ENCODE measurements at regions not wholly inside any gene's neighbourhood (a gene's known extent, or its start where the extent isn't known, plus 50 kb on each side); places are given as distances from the start of the nearest gene placed in this dataset.

DNA sequence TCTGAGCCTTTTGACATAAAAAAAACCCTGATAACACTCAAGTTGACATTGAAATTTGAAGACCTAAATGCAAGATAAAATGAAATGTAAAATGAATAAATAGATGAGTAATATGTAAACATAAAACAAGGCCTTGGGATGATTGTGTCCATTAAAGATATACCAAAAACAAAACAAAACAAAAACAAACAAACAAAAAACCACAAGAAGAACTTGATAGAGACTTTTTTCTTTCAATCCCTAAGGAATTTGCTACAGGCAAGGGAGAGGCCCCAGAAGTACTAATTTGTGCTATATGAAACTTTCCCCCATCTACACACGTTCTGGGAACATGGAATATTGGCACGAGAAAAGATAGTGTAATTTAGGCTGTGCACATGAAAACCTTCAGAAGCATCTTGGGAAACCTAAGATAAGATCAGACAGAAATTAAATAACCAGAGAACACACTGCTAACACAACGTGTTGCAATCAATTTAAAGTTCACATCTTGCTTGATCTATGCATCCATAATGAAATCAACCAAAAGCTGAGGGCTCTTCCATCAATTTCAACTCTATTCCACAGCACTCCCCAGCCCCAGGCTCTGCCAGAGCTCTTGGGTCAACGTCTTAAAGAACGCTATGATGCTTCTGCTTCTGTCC is 201.1 kb upstream of the RREB1 start:
- no peaks in the 10 kb centered on the region for H3K9me3 ChIP-seq
- Mint-ChIP-seq H3K27me3 (peaks cover 1 to 8% of the 10 kb centered on the region in 2 donors), H3K27ac (no peak overlapping the region), H3K4me1 (no peaks in the 10 kb centered on the region), H3K36me3 (no peaks in the 10 kb centered on the region), H3K9me3 (no peaks in the 10 kb centered on the region), H3K4me3 (no peak overlapping the region)
- H3K36me3 ChIP-seq (ENCODE audit: control insufficient read depth in 2 of 2, extremely low read depth in 1 of 2, insufficient read depth in 1 of 2, low read length in 1 of 2), result no peaks in the 10 kb centered on the region
- ATAC-seq (replicated peaks in 1 of 4) (no peak), DNase-seq (no peak)
- H3K4me1 ChIP-seq (ENCODE audit: control insufficient read depth in 1 of 2, extremely low read depth in 1 of 2, insufficient read depth in 2 of 2, low read length in 2 of 2), result no peaks in the 10 kb centered on the region
- H3K4me3 ChIP-seq (ENCODE audit: control insufficient read depth in 1 of 2, extremely low read depth in 1 of 2, low read length in 1 of 2), result no peak overlapping the region
- POLR2A ChIA-PET, result no interaction called here
- 79% methylated on average over 3 of the region's 5 CpGs for WGBS (ENCODE audit: insufficient coverage)
- peaks cover 0 to 18% of the 10 kb centered on the region in 2 experiments for H3K27me3 ChIP-seq (replicated peaks in 1 of 2; ENCODE audit: control insufficient read depth in 2 of 2, extremely low read depth in 1 of 2, insufficient read depth in 2 of 2, low read length in 1 of 2)
- no peak overlapping the region for H3K27ac ChIP-seq (ENCODE audit: low read length)
- CTCF ChIA-PET, result interaction anchor here in 1 of 2 donors (0.6 kb wide), 1 partner anchor 164 kb away, joined by 3 read pairs; no protein-coding TSS in a partner anchor

DNA sequence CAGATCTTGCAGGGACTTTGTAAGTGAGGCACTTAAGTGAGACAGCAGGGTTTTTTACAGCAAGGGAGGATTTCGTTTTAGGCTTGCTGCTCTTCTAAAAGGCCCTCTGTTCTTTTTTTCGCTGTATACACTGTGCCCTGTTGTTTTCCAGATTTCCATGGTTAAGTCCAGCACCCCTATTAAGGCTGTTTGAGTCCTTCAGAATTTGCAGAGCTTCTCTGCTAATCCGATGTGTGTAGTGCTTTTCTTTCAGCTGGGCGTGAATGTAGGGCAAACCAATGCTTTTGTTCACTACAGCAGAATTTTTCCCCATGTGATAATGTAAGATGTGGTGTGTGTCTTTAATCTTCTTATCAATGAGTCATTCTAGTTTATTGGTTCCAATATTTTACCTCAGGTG is 200.5 kb upstream of the RREB1 start:
- Mint-ChIP-seq H3K4me1 (no peaks in the 10 kb centered on the region), H3K4me3 (no peak overlapping the region), H3K36me3 (no peaks in the 10 kb centered on the region), H3K27me3 (peaks cover 1 to 8% of the 10 kb centered on the region in 2 donors), H3K27ac (no peak overlapping the region), H3K9me3 (no peaks in the 10 kb centered on the region)
- H3K4me1 ChIP-seq (ENCODE audit: control insufficient read depth in 1 of 2, extremely low read depth in 1 of 2, insufficient read depth in 2 of 2, low read length in 2 of 2), result no peaks in the 10 kb centered on the region
- no peaks in the 10 kb centered on the region for H3K9me3 ChIP-seq
- DNase-seq (no peak), ATAC-seq (replicated peaks in 1 of 4) (no peak)
- 51% methylated on average over 2 of the region's 4 CpGs for WGBS (ENCODE audit: insufficient coverage)
- H3K27ac ChIP-seq (ENCODE audit: low read length), result no peak overlapping the region
- H3K27me3 ChIP-seq (replicated peaks in 1 of 2; ENCODE audit: control insufficient read depth in 2 of 2, extremely low read depth in 1 of 2, insufficient read depth in 2 of 2, low read length in 1 of 2), result peaks cover 0 to 15% of the 10 kb centered on the region in 2 experiments
- no peak overlapping the region for H3K4me3 ChIP-seq (ENCODE audit: control insufficient read depth in 1 of 2, extremely low read depth in 1 of 2, low read length in 1 of 2)
- H3K36me3 ChIP-seq (ENCODE audit: control insufficient read depth in 2 of 2, extremely low read depth in 1 of 2, insufficient read depth in 1 of 2, low read length in 1 of 2), result no peaks in the 10 kb centered on the region
- ChIA-PET CTCF (interaction anchor here in 1 of 2 donors (0.6 kb wide), 1 partner anchor 163 kb away, joined by 3 read pairs; no protein-coding TSS in a partner anchor), POLR2A (no interaction called here)

DNA sequence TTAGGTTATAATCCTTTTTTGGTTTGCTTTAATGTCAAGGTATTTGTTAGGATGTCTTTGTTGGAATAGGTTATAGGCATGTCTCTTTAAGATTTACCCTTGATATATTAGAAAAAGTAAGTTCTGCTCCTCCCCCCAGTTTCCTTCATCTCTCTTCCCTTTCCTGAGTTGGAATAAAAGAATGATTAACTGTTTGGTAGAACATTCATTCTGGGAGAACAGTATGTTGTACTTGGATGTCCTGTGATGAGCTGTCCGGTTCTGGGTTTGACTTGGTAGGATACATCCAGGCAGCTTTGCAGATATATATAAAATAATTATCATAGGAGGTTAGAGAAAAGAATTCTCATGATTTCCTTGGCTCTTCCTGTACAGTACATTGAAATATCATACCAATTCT is 199.6 kb upstream of the RREB1 start:
- no peak overlapping the region for H3K27ac Mint-ChIP-seq
- H3K4me3 ChIP-seq (ENCODE audit: control insufficient read depth in 1 of 2, extremely low read depth in 1 of 2, low read length in 1 of 2), result no peak overlapping the region
- ATAC-seq (replicated peaks in 1 of 4) (no peak), DNase-seq (no peak)
- ChIA-PET CTCF (no interaction called here), POLR2A (no interaction called here)
- no peak overlapping the region for H3K27ac ChIP-seq (ENCODE audit: low read length)
- no peak overlapping the region for H3K4me3 Mint-ChIP-seq
- no CpG with 5 or more reads among the region's 1 CpG for WGBS (ENCODE audit: insufficient coverage)
- H3K27me3 ChIP-seq (replicated peaks in 1 of 2; ENCODE audit: control insufficient read depth in 2 of 2, extremely low read depth in 1 of 2, insufficient read depth in 2 of 2, low read length in 1 of 2), result peaks cover 0 to 15% of the 10 kb centered on the region in 2 experiments
- no peaks in the 10 kb centered on the region for H3K9me3 ChIP-seq
- no peaks in the 10 kb centered on the region for H3K36me3 ChIP-seq (ENCODE audit: control insufficient read depth in 2 of 2, extremely low read depth in 1 of 2, insufficient read depth in 1 of 2, low read length in 1 of 2)
- H3K27me3 Mint-ChIP-seq, result peaks cover 1 to 8% of the 10 kb centered on the region in 2 donors
- no peaks in the 10 kb centered on the region for H3K4me1 Mint-ChIP-seq
- H3K36me3 Mint-ChIP-seq, result no peaks in the 10 kb centered on the region
- H3K9me3 Mint-ChIP-seq, result no peaks in the 10 kb centered on the region
- no peaks in the 10 kb centered on the region for H3K4me1 ChIP-seq (ENCODE audit: control insufficient read depth in 1 of 2, extremely low read depth in 1 of 2, insufficient read depth in 2 of 2, low read length in 2 of 2)

DNA sequence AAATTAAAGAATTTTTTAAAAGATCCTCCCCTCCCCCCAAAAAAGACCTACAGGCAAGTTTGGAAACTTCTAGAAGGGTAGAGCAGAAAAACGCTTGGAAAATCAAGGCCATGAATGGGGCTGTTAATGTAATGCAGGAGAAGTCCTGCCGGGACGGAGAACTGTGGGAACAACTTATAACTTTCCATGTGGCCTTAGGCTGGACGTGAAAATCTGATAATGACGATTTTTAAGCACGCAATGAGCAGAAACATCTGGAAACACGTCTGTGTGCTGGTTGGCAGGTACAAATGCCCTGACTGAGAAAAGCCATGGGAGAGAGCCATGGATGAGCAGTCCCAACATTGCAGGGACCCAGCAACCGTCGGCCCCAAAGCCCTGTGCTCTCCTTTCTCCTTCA is 198.7 kb upstream of the RREB1 start:
- H3K4me3 ChIP-seq (ENCODE audit: control insufficient read depth in 1 of 2, extremely low read depth in 1 of 2, low read length in 1 of 2), result no peak overlapping the region
- CTCF ChIA-PET, result no interaction called here

DNA sequence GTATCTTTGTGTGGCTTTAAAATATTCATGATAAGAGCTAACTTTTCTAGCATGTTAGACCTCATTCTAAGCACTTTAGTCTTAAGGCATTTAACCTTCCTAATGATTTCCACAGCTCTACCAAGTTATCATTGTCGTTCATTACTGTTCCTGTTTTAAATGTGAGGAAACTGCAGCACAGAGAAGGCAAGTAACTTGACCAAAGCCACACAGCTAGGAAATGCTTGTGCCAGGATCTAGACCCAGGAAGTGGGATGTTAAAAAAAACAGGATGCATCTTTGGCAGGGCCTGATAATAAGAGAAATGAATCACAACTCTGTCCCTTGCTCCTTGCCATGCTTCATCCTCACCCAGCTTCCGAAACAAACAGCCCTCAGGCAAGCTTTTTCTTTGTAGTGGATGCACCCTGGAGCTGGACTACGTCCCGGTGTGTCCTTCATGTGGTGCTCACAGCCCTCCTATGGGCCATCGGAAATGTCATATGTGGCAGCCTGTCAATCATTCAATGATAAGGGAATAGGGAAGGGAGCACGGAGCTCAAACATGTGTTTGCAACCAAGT is 196.9 kb upstream of the RREB1 start:
- Histone ChIP-seq H3K4me3 (ENCODE audit: control insufficient read depth in 1 of 2, extremely low read depth in 1 of 2, low read length in 1 of 2) (no peak overlapping the region), H3K4me1 (ENCODE audit: control insufficient read depth in 1 of 2, extremely low read depth in 1 of 2, insufficient read depth in 2 of 2, low read length in 2 of 2) (peaks cover 0 to 3% of the 10 kb centered on the region in 2 experiments), H3K36me3 (ENCODE audit: control insufficient read depth in 2 of 2, extremely low read depth in 1 of 2, insufficient read depth in 1 of 2, low read length in 1 of 2) (no peaks in the 10 kb centered on the region), H3K27me3 (replicated peaks in 1 of 2; ENCODE audit: control insufficient read depth in 2 of 2, extremely low read depth in 1 of 2, insufficient read depth in 2 of 2, low read length in 1 of 2) (peaks cover 0 to 15% of the 10 kb centered on the region in 2 experiments), H3K27ac (ENCODE audit: low read length) (no peak overlapping the region), H3K9me3 (no peaks in the 10 kb centered on the region)
- DNase-seq (no peak), ATAC-seq (replicated peaks in 1 of 4) (no peak)
- H3K9me3 Mint-ChIP-seq, result no peaks in the 10 kb centered on the region
- H3K36me3 Mint-ChIP-seq, result no peaks in the 10 kb centered on the region
- no peak overlapping the region for H3K4me3 Mint-ChIP-seq
- POLR2A ChIA-PET, result no interaction called here
- CTCF ChIA-PET, result no interaction called here
- WGBS (ENCODE audit: insufficient coverage), result 85% methylated on average over 3 of the region's 6 CpGs
- H3K27me3 Mint-ChIP-seq, result peaks cover 4 to 8% of the 10 kb centered on the region in 2 donors
- peaks cover 3 to 4% (median 4%) of the 10 kb centered on the region in 3 donors for H3K4me1 Mint-ChIP-seq
- H3K27ac Mint-ChIP-seq, result no peak overlapping the region

More for the DNA sequence above, 198.7 kb upstream of the RREB1 start:
- ATAC-seq (replicated peaks in 1 of 4) (no peak), DNase-seq (no peak)
- H3K4me1 Mint-ChIP-seq, result no peaks in the 10 kb centered on the region
- no peak overlapping the region for H3K27ac Mint-ChIP-seq
- H3K4me3 Mint-ChIP-seq, result no peak overlapping the region
- WGBS (ENCODE audit: insufficient coverage), result 76% methylated on average over 7 of the region's 9 CpGs
- Histone ChIP-seq H3K4me1 (ENCODE audit: control insufficient read depth in 1 of 2, extremely low read depth in 1 of 2, insufficient read depth in 2 of 2, low read length in 2 of 2) (no peaks in the 10 kb centered on the region), H3K9me3 (no peaks in the 10 kb centered on the region), H3K27ac (ENCODE audit: low read length) (no peak overlapping the region), H3K36me3 (ENCODE audit: control insufficient read depth in 2 of 2, extremely low read depth in 1 of 2, insufficient read depth in 1 of 2, low read length in 1 of 2) (no peaks in the 10 kb centered on the region), H3K27me3 (replicated peaks in 1 of 2; ENCODE audit: control insufficient read depth in 2 of 2, extremely low read depth in 1 of 2, insufficient read depth in 2 of 2, low read length in 1 of 2) (peaks cover 0 to 18% of the 10 kb centered on the region in 2 experiments)
- H3K27me3 Mint-ChIP-seq, result peaks cover 1 to 8% of the 10 kb centered on the region in 2 donors
- H3K9me3 Mint-ChIP-seq, result no peaks in the 10 kb centered on the region
- POLR2A ChIA-PET, result no interaction called here
- no peaks in the 10 kb centered on the region for H3K36me3 Mint-ChIP-seq

DNA sequence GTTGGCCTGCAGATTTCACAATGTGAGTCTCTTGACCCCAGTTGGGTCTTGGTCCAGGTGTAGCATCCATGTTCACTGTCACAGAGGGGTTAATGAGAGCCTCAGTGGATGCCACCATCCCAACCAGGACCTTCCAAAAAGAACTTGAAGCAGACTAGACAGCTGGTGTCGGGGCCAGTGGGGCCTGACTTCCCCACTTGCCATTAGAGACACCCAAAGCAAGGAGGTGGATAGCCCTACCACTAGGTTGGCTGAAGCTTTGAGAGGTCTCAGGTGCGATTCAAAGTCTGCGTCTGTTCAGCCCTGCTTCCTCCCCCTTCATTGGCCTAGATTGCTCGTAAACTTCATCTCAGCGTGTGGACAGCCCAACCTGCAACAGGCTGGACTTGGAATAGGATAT is 196.4 kb upstream of the RREB1 start:
- ChIA-PET CTCF (no interaction called here), POLR2A (no interaction called here)
- H3K27me3 Mint-ChIP-seq, result peaks cover 4 to 8% of the 10 kb centered on the region in 2 donors
- H3K4me3 ChIP-seq (ENCODE audit: control insufficient read depth in 1 of 2, extremely low read depth in 1 of 2, low read length in 1 of 2), result no peak overlapping the region
- no peak overlapping the region for H3K4me3 Mint-ChIP-seq
- peaks cover 0 to 3% of the 10 kb centered on the region in 2 experiments for H3K4me1 ChIP-seq (ENCODE audit: control insufficient read depth in 1 of 2, extremely low read depth in 1 of 2, insufficient read depth in 2 of 2, low read length in 2 of 2)
- peaks cover 8 to 10% (median 10%) of the 10 kb centered on the region in 3 donors for H3K4me1 Mint-ChIP-seq
- no peaks in the 10 kb centered on the region for H3K36me3 ChIP-seq (ENCODE audit: control insufficient read depth in 2 of 2, extremely low read depth in 1 of 2, insufficient read depth in 1 of 2, low read length in 1 of 2)
- 92% methylated on average over 5 of the region's 5 CpGs for WGBS (ENCODE audit: insufficient coverage)
- no peaks in the 10 kb centered on the region for H3K9me3 ChIP-seq
- H3K9me3 Mint-ChIP-seq, result no peaks in the 10 kb centered on the region
- H3K27me3 ChIP-seq (replicated peaks in 1 of 2; ENCODE audit: control insufficient read depth in 2 of 2, extremely low read depth in 1 of 2, insufficient read depth in 2 of 2, low read length in 1 of 2), result peaks cover 0 to 15% of the 10 kb centered on the region in 2 experiments
- no peak overlapping the region for H3K27ac Mint-ChIP-seq
- H3K36me3 Mint-ChIP-seq, result no peaks in the 10 kb centered on the region
- ATAC-seq (replicated peaks in 1 of 4), result no peak
- DNase-seq, result no peak
- no peak overlapping the region for H3K27ac ChIP-seq (ENCODE audit: low read length)
